Stimulated activated naive CD4-positive, alpha-beta T cell treated with Interleukin-2 at 50 U/mL for 16 hours (primary cell): ENCODE measurements at regions not wholly inside any gene's neighbourhood (a gene's known extent, or its start where the extent isn't known, plus 50 kb on each side); places are given as distances from the start of the nearest gene placed in this dataset.

Experiments used
- DNase-seq: peaks from one replicate; lab custom pipeline; 2025; lab: John Stamatoyannopoulos, UW

DNA sequence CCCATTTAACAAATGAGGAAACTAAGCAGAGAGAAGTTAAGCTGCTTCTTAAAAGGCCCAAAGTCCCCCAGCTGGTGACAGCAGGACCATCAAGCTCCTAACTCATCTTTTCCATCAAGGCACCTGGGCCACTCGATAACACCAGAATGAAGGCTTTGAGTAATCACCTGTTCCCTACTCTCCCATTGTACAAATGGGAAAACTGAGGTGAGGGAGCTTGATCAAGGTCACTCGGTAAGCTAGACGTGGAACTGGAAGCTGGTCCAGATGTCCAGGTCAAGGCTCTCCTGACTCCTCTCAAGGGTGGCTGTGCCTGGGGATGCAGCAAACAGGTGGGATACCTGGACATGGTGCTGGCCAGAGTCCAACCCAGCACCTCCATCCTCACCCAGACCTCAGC is 90.6 kb upstream of the SHB start:
- no peak for DNase-seq

GRCh38 chr9:38158628-38159027 is 89.6 kb upstream of the SHB start:
- no peak for DNase-seq

- DNase-seq, result no peak
Observed at GRCh38 chr9:38157711-38158110, 88.7 kb upstream of the SHB start.

DNA sequence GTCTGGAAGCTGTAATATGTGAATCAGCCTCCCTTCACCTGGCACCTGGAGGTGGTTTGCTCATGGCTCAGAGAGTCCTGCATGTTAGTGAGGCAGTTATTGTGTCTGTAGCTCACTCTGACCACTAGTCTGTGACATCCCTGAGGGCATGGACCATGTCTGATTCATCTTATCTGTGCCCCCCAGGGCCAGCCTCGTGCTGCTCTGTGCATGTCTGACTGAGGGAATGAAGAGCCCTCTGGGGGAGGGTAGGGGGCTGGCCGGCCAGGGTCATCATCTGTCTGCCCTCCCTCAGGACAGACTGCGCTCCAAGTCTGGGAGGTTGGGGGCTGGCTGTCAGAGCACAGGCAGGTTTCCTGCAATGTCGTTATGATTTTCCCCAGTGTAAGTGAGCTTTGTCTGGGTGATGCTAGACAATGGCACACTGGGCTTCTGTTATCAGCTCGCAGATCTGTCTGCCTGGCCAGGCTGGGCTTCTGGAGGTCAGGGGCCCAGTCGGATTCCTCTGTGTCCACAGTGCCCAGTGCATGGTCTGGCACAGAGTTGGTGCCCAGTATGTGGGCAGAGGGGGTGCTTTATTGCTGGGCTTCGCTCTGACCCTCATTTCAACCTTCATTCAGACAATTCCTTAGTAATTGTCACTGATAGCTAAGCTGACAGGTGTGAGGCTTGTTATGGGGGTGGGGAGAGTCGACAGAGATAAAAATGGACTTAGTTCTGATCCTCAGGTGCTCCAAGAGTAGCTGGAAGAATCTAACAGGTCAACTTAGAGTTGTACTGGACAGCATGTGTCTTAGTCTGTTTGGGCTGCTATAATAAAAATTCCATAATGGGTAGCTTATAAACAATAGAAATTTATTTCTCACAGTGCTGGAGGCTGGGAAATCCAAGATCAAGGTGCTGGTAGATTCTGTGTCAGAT is 85.7 kb upstream of the SHB start:
- DNase-seq, result no peak

DNA sequence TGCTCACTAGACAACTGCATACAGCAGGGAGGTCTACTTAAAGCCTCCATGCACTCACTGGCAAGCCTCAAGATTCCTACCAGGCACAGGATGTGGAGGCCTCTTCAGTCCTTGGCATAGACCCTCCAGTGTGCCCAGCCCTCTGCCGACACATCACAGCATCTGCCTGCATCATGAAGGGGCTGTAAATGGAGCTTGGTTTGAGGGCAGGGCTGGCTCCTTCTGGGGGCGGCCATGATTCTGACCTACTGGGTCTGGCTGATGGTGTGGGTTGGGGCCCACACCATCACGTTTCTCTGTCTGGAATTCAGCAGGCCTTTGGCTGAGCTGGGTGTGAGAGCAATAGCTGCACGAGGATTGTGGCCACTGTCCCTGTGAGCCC is 84.9 kb upstream of the SHB start:
- no peak for DNase-seq

DNA sequence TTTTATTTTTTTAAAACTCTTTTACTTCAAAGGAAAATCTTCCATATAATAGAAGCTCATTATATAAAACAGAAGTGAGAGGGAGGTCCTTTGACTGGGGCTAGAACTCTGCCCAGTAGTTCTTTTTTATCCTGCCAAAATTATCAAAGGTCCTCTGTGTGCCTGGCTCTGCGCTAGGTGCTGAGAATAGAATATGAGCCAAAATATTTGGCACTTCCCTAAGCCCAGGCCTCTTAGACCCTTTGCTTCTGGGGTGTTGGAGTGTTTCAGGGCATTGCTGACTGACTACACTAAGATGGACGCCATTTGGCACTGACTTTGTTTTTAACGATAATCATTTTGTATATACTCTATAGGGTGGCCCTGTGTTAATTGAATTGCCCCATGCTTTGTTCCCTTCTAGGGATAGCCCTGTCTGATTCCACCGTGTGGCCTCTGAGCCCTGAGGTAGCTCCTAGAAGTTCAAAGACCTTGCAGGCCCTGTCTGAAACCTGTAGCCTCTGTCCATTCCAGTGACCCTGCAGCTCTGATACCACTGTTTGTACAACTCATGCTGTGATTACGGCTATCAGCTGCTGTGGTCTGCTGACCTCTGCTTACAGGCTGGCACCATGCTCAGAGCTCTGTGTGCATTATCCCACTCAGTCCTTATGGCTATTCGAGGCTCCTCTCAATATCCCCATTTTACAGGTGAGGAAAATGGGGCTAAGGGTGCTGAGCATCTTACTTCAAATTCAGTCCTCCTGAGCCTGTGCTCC is 84.3 kb upstream of the SHB start:
- no peak for DNase-seq

GRCh38 chr9:38149647-38150046 is 80.6 kb upstream of the SHB start:
- DNase-seq, result no peak

DNA sequence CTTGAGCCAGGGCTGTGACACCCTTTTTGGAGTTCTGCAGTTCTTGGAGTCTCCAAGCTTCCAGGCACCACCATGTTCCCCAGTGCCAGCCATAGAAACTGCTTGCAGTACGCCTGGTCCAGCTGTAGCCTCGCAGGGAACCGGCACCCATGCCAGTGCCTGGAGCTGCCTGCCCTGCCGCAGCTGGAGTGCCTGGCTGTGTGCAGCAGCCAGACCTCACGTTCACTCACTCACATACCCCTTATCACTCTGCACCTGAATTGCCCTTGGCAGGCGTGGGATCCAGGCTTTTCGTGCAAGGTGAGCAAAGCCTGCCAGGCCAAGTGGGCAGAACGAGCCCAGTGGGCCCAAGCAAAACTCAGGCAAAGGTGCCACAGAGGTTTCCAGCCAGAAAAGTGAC is 77.8 kb upstream of the SHB start:
- DNase-seq, result no peak

DNA sequence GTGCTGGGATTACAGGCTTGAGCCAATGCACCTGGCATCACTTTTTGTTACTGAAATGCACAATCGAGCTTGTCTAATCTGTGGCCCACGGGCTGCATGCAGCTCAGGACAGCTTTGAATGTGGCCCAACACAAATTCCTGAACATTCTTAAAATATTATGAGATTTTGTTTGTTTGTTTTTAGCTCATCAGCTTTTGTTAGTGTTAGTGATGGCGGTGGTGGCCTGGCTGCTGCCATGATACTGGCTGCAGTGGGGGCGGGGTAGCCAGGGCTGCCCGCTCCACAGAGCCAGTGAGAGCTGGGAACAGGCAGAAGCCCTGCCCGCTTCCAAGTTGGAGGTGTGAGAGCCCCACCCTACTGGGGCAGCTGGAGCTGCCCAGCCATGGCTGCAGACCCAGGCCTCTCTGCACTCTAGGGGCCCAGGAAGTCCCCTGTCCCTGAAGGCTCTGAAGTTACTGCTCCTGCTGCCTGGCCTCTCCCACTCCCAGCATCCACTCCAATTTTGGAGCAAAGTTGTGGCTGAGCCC is 76.6 kb upstream of the SHB start:
- DNase-seq, result no peak

DNA sequence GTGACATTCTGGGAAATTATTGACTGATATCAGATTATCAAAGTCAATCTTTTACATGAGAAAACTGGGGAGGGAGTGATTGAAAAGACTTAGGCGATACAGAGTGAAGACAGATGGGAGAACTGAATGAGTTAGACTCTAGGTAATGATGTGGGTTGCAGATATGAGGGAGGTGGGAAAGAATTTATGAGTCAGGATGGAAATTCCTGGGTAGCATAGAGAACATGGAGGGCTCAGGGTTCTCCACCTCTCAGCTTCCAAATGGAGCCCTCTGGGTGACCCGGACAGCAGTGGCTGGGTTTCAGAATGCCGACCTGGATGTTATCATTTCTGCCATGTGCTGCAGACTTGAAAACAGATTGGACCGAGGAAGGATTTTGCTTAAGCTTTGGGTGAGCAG is 75.4 kb upstream of the SHB start:
- DNase-seq, result no peak

DNA sequence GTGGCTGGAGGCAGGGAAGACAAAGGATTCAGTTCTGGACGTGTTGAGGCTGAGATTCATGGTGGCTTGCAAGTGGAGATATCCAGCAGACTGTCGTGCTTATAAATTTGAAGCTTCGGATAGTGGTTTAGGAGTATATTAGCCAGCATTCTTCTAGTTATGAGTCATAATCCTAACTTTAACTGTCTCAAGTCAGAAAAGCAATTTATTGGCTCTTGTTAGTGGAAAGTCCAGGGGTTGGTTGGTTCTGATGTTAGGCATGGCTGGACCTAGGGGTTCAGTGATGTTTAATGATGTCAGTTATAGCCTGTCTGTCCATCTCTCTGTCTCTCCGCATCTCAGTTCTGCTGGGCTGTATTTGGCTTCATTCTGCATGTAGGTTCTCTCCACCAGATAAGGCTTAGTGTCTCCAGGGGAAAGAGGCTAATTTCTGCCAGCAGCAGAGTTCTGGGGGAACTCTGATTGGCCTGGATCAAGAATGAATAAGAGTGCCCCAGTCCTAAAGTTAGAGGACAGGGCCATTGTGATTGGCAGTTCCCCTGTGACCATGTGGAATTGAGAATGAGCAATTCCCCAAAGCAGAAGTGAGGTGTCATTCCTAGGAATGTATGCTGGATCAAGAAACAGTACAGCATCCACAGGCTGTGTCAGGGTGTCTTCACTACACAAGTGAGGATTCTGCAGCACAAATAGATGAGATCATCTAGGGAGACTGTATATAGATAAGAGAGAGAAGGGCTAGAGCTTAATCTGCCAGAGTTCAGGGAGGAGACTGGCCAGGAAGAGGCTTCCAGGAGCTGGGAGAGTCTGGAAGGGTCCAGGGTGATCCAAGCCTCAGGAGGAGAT is 72.9 kb upstream of the SHB start:
- DNase-seq, result no peak

DNA sequence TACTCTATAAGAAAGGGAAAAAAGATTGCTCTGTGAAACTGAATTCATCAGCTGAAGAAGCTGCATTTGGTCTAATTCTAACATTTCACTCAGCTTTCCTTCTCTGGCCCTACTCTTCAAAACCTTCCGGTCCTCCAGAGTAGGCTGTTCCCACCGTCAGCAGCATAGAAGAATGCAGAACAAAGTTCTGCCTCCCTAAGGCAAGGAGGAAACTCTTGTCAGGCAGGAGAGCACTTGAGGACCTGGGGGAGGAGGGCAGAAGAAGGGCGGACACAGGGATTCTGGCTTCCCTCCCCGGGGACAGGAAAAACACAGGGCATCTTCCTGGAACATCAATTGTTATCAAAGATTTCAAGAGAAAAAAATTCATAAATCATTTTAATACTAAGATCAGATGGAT is 69.2 kb upstream of the SHB start:
- DNase-seq, result no peak

GRCh38 chr9:38137342-38137741 is 68.3 kb upstream of the SHB start:
- no peak for DNase-seq

- DNase-seq, result no peak
Observed at GRCh38 chr9:38136386-38136785, 67.4 kb upstream of the SHB start.

DNA sequence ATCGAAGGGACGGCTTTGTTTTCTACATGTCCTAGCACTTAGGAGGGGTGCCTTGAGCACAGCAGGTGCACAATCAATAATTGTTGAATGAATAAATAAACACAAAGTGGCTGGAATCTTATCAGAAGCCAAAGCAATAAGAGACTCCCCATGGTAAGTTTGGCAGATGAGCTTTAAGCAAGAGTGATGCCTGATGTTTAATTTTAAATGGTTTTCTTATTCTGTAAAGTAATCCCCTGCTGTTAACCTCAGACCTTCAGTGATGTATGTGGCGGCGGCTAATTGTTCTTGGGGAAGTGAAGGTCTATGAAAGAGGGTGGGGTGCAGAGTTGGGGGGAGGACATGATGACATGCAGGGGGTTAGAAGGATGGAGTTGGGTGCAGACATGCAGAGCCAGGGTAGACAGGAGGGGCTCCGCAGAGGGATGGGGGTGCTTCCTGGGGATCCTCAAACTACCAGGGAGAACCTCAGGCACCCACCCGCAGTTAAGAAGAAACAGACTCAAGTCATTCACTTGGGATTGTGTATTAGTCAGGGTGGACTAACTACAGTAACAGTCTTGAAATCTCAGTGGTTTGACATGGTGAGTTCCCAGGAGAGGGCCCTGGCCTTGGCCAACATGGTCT is 65.7 kb upstream of the SHB start:
- DNase-seq, result no peak

GRCh38 chr9:38133595-38133994 is 64.6 kb upstream of the SHB start:
- DNase-seq, result no peak

DNA sequence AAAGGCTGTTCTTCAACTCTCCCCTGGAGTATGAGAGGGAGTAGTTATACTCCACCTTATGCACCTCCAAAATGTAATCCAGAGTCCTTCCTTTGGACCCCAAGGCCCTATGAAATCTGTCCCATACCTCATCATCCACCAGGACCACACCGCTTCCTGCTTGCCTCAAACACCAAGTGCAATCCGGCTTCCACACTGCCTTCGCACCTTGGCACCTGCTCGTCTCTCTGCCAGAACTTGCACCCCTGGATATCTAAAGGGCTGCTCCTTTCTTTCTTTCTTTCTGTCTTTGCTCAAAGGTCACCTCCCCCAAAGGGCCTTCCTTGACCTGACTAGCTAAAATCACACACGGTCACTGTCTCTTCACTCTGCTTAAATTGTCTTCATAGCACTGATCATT is 63.9 kb upstream of the SHB start:
- DNase-seq, result no peak

DNA sequence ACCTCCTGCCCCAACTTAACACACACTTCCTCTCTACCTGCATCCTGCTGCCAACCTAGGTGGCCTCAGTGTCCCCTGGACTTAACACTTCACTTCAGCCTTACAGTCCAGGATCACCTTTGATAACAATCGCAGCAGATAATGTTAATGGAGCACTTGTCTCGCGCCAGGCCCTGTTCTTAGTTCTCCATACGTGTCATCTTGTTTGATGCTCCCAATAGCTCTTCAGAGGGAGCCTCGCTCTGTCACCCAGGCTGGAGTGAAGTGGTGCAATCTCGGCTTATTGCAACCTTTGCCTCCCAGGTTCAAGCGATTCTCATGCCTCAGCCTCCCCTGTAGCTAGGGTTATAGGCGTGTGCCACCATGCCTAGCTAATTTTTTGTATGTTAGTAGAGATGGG is 62.7 kb upstream of the SHB start:
- DNase-seq, result no peak

GRCh38 chr9:38130724-38131123 is 61.7 kb upstream of the SHB start:
- DNase-seq, result no peak

- DNase-seq, result no peak
Observed at GRCh38 chr9:38129366-38129765, 60.3 kb upstream of the SHB start.

DNA sequence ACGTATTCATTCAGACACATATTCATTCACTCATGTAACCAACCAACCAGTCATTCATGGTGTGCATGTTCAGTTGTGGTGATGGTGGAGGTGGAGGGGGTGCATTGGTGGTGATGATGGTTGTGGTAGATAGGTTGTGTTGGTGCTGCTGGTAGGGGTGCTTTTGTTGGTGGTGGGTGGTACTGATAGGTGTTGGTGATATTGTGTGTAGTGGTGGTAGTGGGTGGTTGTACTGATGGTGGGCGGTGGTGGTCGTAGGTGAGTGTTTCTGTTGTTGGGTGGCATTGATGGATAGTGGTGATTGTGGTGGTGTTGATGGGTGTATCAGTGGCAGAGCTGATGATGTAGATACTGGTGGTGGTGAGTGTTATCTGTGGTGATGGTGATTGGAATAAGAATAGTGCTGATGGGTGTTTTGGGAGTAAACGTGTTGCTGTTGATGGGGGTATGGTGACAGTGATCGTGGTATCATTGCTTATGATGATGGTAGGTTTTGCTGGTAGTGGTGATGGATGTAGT is 59.8 kb upstream of the SHB start:
- DNase-seq, result no peak
